MM.1S (cell line): ENCODE measurements at regions not wholly inside any gene's neighbourhood (a gene's known extent, or its start where the extent isn't known, plus 50 kb on each side); places are given as distances from the start of the nearest gene placed in this dataset.

Experiments used
- CTCF ChIP-seq: fragments of 300-600 bp; sonication (generic); IDR thresholded peaks from 2 replicates; pipeline ENCODE4 v1.5.1; 2016; ENCODE audit warnings: antibody characterized with exemption, low read length, mixed read lengths
- EZH2 ChIP-seq: fragments of 300-600 bp; sonication (generic); optimal IDR thresholded peaks from 2 replicates; pipeline ENCODE3; 2017; ENCODE audit warnings: low read depth, mild to moderate bottlenecking, antibody characterized with exemption, low read length, mixed read lengths
- EZH2phosphoT487 ChIP-seq: fragments of 300-600 bp; sonication (generic); IDR thresholded peaks from 2 replicates; pipeline ENCODE4 v1.6.1; 2018; ENCODE audit warnings: antibody characterized with exemption, low read length

GRCh38 chr1:229782469-229782868 is 156.4 kb downstream of the URB2 start:
- TF ChIP-seq CTCF (no peak), EZH2 (no peak), EZH2phosphoT487 (no peak)
